Thyroid gland (tissue), 4 donors: ENCODE measurements at regions not wholly inside any gene's neighbourhood (a gene's known extent, or its start where the extent isn't known, plus 50 kb on each side); places are given as distances from the start of the nearest gene placed in this dataset.
"Not testable (repeated sequence)": the region's sequence is repeated elsewhere in the genome, so short reads cannot be mapped to it uniquely, and the experiment has no call there.

Source experiments
- DNase-seq, 2 donors: peaks; one replicate each; pipeline ENCODE4 v3.0.0-alpha.2; 2019
- H3K27ac ChIP-seq, 3 donors: fragments of 200-600 bp; sonication (generic); 1 replicate in 2 of 3; 2 replicates in 1 of 3; pipeline ENCODE4 v1.5.1; 2016 to 2019; ENCODE audit warnings: mild to moderate bottlenecking in 1 of 3, moderate library complexity in 1 of 3
- H3K27me3 ChIP-seq: fragments of 200-600 bp; sonication (generic); one replicate; pipeline ENCODE4 v1.5.1; 2019
- H3K36me3 ChIP-seq, 2 donors: fragments of 200-600 bp; sonication (generic); one replicate each; pipeline ENCODE4 v1.5.1; 2016 to 2019
- H3K4me1 ChIP-seq, 2 donors: fragments of 200-600 bp; sonication (generic); one replicate each; pipeline ENCODE4 v1.5.1; 2017 to 2019
- H3K4me3 ChIP-seq, 3 donors: fragments of 200-600 bp; sonication (generic); replicated peaks in 1 of 3; 1 replicate in 2 of 3; 2 replicates in 1 of 3; pipeline ENCODE4 v1.5.1; 2016; ENCODE audit warnings: mild to moderate bottlenecking in 1 of 3
- H3K9me3 ChIP-seq: fragments of 200-600 bp; sonication (generic); one replicate; pipeline ENCODE4 v1.5.1; 2017
- CTCF ChIP-seq, 6 experiments: fragments of 200-600 bp in 3 of 6; fragments of 450-650 bp in 3 of 6; sonication (generic) in 3 of 6; IDR thresholded peaks; one replicate each; pipeline ENCODE4 v1.5.1; 2016 to 2019; ENCODE audit warnings: antibody characterized with exemption in 6 of 6, mild to moderate bottlenecking in 2 of 6, inconsistent platforms in 1 of 6, moderate library complexity in 1 of 6
- POLR2A ChIP-seq, 2 donors: fragments of 450-650 bp; IDR thresholded peaks; one replicate each; pipeline ENCODE4 v1.6.1; 2017; ENCODE audit warnings: antibody characterized with exemption in 2 of 2, mild to moderate bottlenecking in 2 of 2, moderate library complexity in 1 of 2
- WGBS, 2 donors: methylation state at CpG; one replicate each; pipeline ENCODE4 v1.1.5; 2017; 5-methylcytosine and 5-hydroxymethylcytosine counted together
- intact Hi-C: fragments of 100-400 bp; cut with DNase I; formaldehyde crosslinking; loops from one replicate; pipeline ENCODE4 v1.15.1; 2023

- H3K36me3 ChIP-seq, result no peaks in the 10 kb centered on the region
- H3K27me3 ChIP-seq, result no peaks in the 10 kb centered on the region
- no peaks in the 10 kb centered on the region for H3K4me1 ChIP-seq
- no peak for DNase-seq
- intact Hi-C loops, result no loop called here
- 43 to 47% methylated on average over 5 of the region's 5 CpGs for WGBS, 2 donors
- no peaks in the 10 kb centered on the region for H3K9me3 ChIP-seq
- TF ChIP-seq POLR2A (IDR thresholded peaks at IDR 0.05), result no peak
- H3K27ac ChIP-seq, result no peak overlapping the region
- no peak overlapping the region for H3K4me3 ChIP-seq
Observed at GRCh38 chr4:18106620-18107019, 85.1 kb upstream of the LCORL start.

GRCh38 chr4:18105030-18106011 lies 83.8 kb upstream of the LCORL start:
- no peak overlapping the region for H3K4me3 ChIP-seq
- TF ChIP-seq CTCF (IDR thresholded peaks at IDR 0.05), result no peak
- TF ChIP-seq POLR2A (IDR thresholded peaks at IDR 0.05), result no peak
- 75 to 78% methylated on average over 4 of the region's 4 CpGs for WGBS, 2 donors
- no peak overlapping the region for H3K27ac ChIP-seq
- no peaks in the 10 kb centered on the region for H3K4me1 ChIP-seq
- no peaks in the 10 kb centered on the region for H3K36me3 ChIP-seq
- H3K9me3 ChIP-seq, result no peaks in the 10 kb centered on the region
- no peaks in the 10 kb centered on the region for H3K27me3 ChIP-seq
- intact Hi-C loops, result no loop called here
- DNase-seq, result no peak

- H3K36me3 ChIP-seq, result no peaks in the 10 kb centered on the region
- no peaks in the 10 kb centered on the region for H3K27me3 ChIP-seq
- intact Hi-C loops, result no loop called here
- 64 to 76% methylated on average over 3 of the region's 3 CpGs for WGBS, 2 donors
- H3K9me3 ChIP-seq, result no peaks in the 10 kb centered on the region
- no peaks in the 10 kb centered on the region for H3K4me1 ChIP-seq
- no peak for DNase-seq
- no peak overlapping the region for H3K4me3 ChIP-seq
- H3K27ac ChIP-seq, result no peak overlapping the region
- no peak for TF ChIP-seq CTCF (IDR thresholded peaks at IDR 0.05)
- no peak for TF ChIP-seq POLR2A (IDR thresholded peaks at IDR 0.05)
Observed at GRCh38 chr4:18103876-18104605, 82.5 kb upstream of the LCORL start.

- Histone ChIP-seq H3K4me3 (no peak overlapping the region), H3K27ac (no peak overlapping the region), H3K27me3 (no peaks in the 10 kb centered on the region), H3K9me3 (no peaks in the 10 kb centered on the region), H3K4me1 (no peaks in the 10 kb centered on the region), H3K36me3 (no peaks in the 10 kb centered on the region)
- intact Hi-C loops, result no loop called here
- DNase-seq, result no peak
- 83 to 85% methylated on average over 4 of the region's 4 CpGs for WGBS, 2 donors
- TF ChIP-seq POLR2A (IDR thresholded peaks at IDR 0.05) (no peak), CTCF (IDR thresholded peaks at IDR 0.05) (no peak)
Observed at GRCh38 chr4:18100657-18101056, 79.1 kb upstream of the LCORL start.

GRCh38 chr4:18090447-18090846 lies 68.9 kb upstream of the LCORL start:
- intact Hi-C loops, H3K27me3 ChIP-seq, H3K4me1 ChIP-seq, H3K27ac ChIP-seq, DNase-seq, H3K4me3 ChIP-seq, H3K36me3 ChIP-seq, H3K9me3 ChIP-seq: not testable (repeated sequence)
- 75 to 100% methylated on average over 1 to 4 of the region's 6 CpGs for WGBS, 2 donors

- H3K36me3 ChIP-seq, result no peaks in the 10 kb centered on the region
- intact Hi-C loops, result no loop called here
- no peaks in the 10 kb centered on the region for H3K27me3 ChIP-seq
- TF ChIP-seq POLR2A (IDR thresholded peaks at IDR 0.05) (no peak), CTCF (IDR thresholded peaks at IDR 0.05) (no peak)
- H3K9me3 ChIP-seq, result no peaks in the 10 kb centered on the region
- no peak overlapping the region for H3K4me3 ChIP-seq
- H3K4me1 ChIP-seq, result no peaks in the 10 kb centered on the region
- DNase-seq, result no peak
- no peak overlapping the region for H3K27ac ChIP-seq
Observed at GRCh38 chr4:18082236-18082635, 60.7 kb upstream of the LCORL start.
